Kasumi-1 (cell line): ENCODE measurements at regions not wholly inside any gene's neighbourhood (a gene's known extent, or its start where the extent isn't known, plus 50 kb on each side); places are given as distances from the start of the nearest gene placed in this dataset.

Experiments
- DNase-seq, 2 experiments: peaks; one replicate each; lab custom pipeline; 2025; lab: John Stamatoyannopoulos, UW

DNA sequence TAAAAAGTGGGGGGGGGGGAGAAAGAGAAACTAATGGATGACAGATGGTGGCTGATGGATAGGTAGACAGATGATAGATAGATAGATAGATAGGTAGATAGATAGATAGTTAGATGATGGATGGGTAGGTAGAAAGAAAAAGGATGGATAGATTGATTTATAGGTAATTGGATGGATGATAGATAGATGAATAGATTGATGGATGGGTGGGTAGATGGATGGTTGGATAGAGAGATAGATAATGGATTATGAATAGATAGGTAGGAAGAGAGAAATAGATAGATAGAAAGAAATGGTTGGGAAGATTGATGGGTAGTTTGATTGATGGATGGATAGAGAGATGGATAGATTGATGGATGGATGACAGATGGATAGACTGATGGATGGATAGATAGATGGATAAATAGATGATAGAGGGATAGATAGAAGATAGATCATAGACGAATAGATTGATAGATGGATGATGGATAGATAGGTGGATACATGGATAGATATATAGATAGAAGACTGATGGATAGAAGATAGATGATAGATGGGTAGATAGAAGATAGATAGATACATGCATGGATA lies 337.1 kb downstream of the C16orf95 start:
- no peak for DNase-seq

GRCh38 chr16:86980644-86981043 lies 336.5 kb downstream of the C16orf95 start:
- no peak for DNase-seq

DNA sequence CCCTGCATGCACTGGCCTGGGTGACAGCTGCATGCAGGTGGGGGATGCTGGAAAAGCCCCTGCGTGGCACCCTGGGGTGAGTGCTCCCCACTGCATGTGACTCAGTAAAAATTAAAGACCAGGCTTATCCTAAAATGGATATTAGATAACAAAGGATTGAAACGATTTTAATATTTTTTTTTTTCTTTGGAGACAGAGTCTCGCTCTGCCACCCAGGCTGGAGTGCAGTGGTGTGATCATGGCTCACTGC lies 334.9 kb downstream of the C16orf95 start:
- DNase-seq: no peak

DNA sequence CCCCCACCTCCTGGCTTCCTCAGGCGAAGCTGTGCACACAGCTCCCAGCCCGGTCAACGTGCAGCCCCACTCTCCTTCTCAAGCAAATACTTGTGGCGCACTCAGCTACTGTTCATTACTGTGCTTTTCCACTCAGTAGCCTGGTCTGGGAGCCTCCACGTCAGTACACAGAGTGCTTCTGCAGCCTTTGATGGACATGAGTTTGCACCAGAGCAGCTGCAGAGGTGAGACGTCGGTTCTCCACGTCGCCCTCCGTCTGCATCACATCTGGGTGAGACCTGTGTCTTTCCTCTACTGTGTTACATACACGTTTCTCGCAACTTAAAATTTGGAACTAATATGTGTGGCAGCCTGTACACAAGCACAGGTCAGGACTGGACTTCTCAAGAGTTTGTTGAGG lies 334.3 kb downstream of the C16orf95 start:
- DNase-seq: no peak

DNA sequence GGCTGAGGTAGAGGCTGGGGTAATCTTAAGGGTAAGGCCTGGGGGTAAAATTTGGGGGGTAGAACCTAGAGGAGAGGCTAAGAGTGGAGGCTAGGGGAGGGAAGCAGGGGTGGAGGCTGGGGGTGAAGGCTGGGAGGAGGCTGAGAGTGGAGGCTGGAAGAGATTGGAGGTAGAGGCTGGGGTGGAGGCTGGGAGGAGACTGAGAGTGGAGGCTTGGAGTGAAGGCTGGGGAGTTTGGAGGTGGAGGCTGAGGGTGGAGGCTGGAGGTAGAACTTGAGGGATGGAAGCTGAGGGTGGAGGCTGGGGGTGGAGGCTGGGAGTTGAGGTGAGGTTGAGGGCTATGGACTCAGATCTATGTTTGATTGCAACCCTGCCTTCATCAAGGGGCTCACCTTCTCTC lies 333.6 kb downstream of the C16orf95 start:
- no peak for DNase-seq

- DNase-seq: no peak
These were observed 332.8 kb downstream of the C16orf95 start for GRCh38 chr16:86984343-86984742.

DNA sequence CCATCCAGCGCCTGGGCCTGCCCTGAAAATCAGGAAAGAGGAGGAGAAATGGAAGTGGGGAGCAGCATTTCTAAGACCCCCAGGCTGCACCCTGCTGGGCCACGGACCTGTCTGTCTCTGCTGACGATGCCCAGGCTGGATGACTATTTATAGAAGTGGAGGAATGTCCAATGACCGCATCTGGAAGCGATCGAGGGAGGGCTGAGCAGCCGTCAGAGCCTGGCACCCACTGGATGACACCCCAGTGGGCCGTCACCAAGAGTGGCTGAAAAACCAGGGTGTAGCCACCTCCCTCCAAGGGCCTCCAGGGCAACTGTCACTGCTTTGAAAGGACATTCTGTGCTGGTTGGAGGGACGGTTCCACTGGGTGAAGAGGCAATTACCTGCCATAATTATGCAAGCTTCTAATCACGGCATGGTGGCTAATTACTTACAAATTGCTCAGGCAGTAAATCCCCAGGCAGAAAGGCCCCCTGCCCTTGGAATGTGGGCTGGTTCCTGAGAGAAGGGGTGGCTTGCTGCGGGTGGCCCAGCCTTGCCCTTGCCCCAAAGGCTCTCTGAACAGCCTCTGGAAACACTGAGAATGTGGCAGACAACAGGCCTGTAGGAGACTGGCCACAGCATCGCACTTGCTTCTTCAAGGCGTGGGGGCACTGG lies 332.1 kb downstream of the C16orf95 start:
- no peak for DNase-seq

DNA sequence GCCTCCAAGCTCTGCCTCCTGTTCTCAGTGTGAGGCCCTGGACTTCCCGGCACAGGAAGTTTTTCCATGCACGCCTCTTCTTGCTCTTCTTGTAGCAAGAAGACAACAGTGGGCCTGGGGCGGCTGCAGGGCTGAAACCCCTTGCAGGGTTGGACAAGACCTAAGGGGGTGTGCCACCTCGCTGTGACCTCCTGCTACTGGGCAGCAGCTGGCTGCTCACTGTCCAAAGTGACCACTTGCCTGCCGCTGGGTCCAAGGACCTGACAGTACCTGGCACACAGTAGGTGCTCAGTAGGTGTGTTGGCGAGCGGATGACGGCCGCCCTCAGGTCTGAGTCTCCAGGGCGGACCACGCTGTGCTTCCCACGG lies 331.6 kb downstream of the C16orf95 start:
- no peak for DNase-seq

DNA sequence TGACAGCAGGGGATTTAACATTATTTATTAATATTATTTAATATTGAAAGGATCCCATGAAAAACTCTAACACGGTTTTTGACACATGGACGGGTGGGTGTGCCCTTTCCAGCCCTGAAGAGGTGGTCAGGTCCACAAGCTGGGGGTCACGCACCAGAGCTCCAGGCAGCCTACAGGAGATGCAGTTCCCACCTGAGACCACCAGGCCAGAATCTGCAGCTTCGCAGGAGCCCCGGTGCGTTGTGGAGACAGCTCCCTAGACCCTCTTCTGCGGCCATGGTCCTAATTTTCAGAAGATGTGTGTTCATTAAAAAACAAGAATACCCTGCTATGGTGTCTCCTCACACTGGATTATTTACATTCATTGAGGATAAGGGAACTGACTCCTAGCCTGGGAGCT lies 331.1 kb downstream of the C16orf95 start:
- DNase-seq: no peak

DNA sequence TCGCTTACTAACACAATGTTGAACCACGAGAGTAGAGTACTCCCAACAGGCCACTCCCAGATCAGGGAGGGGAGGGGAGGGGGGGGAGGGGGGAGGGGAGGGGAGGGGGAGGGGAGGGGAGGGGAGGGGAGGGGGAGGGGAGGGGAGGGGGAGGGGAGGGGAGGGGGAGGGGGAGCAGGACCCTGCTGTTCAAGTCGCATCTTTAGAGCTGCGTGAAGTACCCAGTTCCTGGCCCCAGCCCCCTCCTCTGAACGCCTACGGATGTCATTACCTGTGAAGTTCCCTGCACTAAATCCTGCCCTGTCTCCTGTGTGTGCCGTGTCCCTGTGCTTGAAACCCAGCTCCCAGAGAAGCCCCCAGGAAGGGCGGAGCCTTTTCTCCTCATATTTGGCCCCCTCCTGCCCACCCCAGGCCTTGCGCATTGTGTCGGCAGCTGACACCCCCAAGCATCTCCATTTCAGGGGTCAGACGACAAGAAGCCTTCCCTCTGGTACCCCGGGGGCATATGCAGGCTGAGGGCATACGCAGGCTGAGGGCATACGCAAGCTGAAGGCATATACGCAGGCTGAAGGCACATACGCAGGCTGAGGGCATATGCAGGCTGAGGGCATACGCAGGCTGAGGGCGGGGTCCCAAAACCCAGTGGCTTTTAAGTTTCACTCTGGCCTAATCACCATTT lies 330.2 kb downstream of the C16orf95 start:
- no peak for DNase-seq

- DNase-seq: no peak
These were observed 329.2 kb downstream of the C16orf95 start for GRCh38 chr16:86987746-86988670.

DNA sequence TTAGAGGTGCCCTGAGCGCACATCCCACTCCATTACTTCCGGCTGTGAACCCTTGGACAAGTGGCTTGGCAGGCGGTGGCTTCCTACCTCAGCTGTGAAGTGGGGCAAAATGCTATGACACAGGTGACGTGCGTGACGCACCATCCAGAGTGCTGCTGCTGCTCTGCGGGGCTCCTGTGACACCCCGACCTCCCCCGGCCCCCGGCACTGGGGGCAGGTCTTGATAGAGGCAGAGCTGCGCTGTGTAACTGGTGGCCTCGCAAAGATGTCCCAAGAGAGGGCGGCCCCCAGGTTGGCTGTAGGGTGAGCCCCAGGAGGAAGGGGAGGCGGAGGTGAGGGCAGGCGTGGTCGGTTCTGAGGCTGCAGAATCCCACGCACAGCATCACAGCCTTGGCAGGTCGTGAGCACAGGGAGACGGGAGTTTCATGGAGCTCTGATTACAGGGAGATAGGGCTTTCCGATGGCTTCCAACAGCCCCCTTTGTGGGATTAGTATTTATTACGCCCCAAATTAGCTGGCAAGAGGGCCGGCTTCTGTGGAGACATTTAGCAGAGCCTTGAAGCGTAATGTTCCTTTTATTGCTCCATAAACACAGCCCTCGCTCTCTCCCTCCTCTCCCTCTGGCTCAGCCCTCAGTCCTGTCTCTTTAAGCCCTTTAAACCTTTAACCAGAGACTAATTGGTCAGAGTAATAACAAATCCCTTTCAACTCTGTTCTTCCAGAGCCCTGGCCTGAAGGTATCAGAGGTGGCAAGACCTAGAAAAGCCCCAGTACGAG lies 328.1 kb downstream of the C16orf95 start:
- DNase-seq: no peak

- DNase-seq: no peak
These were observed 326.7 kb downstream of the C16orf95 start for GRCh38 chr16:86990451-86990850.

- DNase-seq: no peak
These were observed 325.5 kb downstream of the C16orf95 start for GRCh38 chr16:86991679-86992078.

GRCh38 chr16:86992587-86992986 lies 324.6 kb downstream of the C16orf95 start:
- DNase-seq: no peak

DNA sequence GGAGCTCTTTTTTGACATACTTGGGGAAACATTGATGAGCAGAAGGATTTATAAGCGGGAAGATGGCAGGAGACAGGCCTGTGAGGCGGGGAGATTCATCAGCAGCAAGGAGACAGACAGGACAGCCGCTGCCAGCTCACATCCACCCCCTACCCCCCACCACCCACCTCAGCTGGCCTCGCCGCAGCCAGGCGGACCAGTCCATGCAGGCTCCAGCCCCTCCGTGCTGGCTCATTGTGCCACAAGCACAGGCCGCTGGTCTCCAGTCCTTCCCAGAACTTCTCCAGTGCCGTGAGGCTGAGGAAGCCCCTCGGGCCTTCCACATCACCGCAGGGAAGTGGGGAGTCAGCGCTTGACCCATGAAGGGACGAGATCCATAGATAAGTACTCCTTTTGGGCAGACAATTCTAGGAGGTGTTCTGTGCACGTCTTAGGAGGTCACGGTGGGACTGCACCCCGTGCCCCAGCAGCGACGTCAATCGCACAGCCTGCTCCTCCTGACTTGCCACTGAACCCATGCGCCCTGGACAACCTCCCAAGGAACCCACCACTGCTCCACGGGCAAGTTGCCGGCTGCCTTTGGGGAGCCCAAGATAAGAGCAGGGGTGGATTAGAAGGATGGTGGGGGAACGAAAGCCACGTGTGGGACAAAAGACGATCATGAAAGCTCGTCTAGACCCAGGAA lies 323.6 kb downstream of the C16orf95 start:
- DNase-seq: no peak

DNA sequence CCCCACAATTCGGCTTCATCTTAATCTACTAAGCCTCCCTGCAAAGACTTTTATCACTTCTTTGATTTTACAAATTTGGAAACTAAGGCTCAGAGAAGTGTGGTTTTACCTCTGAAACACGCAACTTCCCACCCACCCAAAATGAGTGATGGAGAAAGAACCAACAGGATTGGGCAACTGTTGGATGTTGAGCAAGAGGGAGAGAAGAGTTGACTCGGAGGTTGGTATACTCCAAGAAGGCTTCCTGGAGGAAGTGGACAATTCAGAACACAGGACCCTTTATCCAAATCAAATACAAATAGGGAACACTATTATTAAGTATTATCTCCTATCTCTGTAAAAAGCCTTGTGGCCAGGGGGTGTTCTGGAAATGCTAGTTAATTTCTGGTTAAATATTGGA lies 323.0 kb downstream of the C16orf95 start:
- DNase-seq: no peak

GRCh38 chr16:86994651-86995171 lies 322.5 kb downstream of the C16orf95 start:
- no peak for DNase-seq

GRCh38 chr16:86995456-86995855 lies 321.7 kb downstream of the C16orf95 start:
- no peak for DNase-seq

DNA sequence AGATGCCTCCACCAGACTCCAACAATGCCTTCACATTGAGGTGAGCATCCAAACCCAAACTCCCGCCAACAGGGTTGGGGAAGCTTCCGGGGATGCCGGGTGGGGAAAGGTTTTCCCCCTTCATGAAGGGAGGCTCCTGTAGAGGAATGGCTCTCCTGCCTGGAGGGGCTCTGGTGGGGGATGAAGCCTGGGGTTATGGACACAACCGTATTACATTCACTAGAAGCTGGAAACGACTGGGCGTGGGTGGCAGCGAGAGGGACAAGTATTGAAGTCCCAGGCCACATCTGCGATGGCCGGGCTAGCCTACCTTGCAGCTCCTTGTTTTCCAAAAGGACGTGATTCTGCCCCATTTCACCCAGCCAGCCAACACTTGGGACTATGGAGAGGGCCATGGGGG lies 321.1 kb downstream of the C16orf95 start:
- no peak for DNase-seq

- no peak for DNase-seq
These were observed 320.1 kb downstream of the C16orf95 start for GRCh38 chr16:86997058-86997457.
